ENCODE measurements at regions not wholly inside any gene's neighbourhood (a gene's known extent, or its start where the extent isn't known, plus 50 kb on each side); places are given as distances from the start of the nearest gene placed in this dataset.

GRCh38 chr3:87161851-87162250 lies 65.3 kb upstream of the CHMP2B start:
- TF ChIP-seq POLR2A (IDR thresholded peaks at IDR 0.05) = no peak
- no peak for TF ChIP-seq CTCF (IDR thresholded peaks at IDR 0.05)

Measured in adrenal gland (tissue), 5 donors.